Activated T-cell treated with anti-CD3 and anti-CD28 coated beads for 24 hours (primary cell): ENCODE measurements at regions not wholly inside any gene's neighbourhood (a gene's known extent, or its start where the extent isn't known, plus 50 kb on each side); places are given as distances from the start of the nearest gene placed in this dataset.

Experiments used
- DNase-seq: peaks from one replicate; pipeline ENCODE4 v3.0.0-alpha.2; 2020; ENCODE audit warnings: low read depth

- DNase-seq = no peak
These were observed 151.5 kb downstream of the KLF5 start for GRCh38 chr13:73210218-73210883.

- DNase-seq = no peak
These were observed 146.1 kb downstream of the KLF5 start for GRCh38 chr13:73204952-73205351.

DNA sequence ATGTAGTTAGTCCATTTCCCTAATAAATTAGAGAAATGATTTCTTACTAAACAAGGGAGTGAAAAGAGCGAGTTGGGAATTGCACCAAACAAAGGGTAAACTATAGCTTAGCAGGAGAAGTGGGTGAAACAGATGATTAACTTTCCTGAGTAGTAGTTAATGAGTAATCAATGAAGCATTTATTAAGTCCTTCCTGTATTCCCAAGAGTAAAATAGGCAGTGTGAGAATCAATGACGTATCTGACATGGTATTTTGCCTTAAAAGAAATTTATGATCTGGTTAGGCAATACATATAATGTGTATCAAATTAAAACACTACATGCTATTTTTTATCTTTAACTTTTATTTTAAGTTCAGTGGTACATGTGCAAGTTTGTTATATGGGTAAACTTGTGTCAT, 142.8 kb downstream of the KLF5 start:
- no peak for DNase-seq

DNA sequence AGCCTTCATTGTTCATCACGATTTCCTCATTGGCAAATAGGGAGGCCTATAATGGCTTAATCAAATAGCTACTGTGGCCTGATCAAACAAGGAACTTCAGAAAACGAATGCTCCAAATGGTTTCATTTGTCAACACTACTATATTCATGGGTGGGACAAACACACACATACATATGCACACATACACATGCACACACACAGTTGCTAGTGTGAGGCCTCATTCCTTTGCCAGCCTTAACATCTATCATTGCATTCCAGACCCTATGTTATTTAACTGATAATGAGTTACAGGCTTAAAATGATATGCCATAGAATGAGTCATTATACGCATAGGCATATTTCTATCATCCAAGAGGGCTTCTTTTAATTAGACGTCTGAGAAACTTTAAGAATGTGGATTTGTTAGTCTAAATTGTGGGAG, 140.2 kb downstream of the KLF5 start:
- no peak for DNase-seq

GRCh38 chr13:73195091-73195490, 136.3 kb downstream of the KLF5 start:
- no peak for DNase-seq

DNA sequence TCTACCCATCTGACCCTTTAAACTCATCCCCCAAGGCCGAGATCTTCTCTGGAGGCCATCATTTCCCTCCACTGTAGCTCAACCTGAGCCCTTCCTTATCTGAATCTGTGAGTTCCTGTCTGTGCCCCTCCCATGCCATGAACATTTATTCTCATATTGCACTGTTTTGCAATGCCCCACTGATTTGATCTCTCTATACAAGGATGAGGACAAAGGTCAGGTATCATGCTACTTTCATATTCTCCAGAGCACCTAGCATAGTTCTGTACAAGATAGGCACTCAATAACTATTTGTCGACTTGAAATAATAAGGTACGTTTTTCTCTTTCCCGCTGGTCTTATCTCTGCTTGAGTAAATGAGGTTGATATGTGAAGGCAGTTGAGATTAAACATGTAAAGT, 135.5 kb downstream of the KLF5 start:
- DNase-seq = no peak

DNA sequence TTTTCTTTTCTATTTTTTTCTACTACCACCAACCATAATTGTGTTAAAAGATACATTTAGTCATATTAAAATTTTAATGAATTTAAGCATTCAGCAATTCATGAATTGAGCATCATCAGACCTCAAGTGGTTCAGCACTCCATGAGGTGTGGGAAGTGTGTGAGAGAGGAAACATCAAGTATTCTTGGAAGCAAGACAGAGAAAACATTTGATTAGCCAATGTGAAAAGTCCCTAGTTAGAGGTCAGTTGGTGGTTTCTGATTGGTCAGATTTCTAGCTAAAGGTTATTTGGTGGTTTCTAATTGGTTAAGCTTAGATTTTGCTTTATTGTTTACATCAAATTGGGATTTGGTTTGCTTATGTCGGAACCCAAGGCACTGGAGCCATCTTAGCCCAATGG, 134.7 kb downstream of the KLF5 start:
- no peak for DNase-seq

- no peak for DNase-seq
These were observed 131.7 kb downstream of the KLF5 start for GRCh38 chr13:73190477-73190876.

DNA sequence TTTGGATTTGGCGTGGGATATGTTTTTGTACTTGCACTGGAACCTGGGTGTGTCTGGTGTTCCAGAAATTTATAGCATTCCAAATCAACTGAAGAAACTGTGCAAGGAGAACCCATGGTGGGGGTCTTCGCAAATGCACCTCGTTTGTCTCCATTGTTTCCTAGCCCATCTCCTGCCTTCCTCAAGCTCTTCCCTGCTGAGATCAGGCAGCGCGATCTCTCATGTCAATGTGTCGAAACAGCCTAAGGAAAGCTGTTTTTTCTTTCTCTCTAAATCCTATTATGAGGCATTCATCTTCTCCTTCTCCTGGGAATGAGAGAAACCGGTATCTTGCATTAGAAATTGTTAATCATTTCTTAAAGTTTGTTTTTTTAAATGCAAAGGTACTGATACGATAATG, 131.0 kb downstream of the KLF5 start:
- no peak for DNase-seq

- no peak for DNase-seq
These were observed 130.6 kb downstream of the KLF5 start for GRCh38 chr13:73189362-73189761.

GRCh38 chr13:73187106-73187505, 128.3 kb downstream of the KLF5 start:
- DNase-seq = no peak

DNA sequence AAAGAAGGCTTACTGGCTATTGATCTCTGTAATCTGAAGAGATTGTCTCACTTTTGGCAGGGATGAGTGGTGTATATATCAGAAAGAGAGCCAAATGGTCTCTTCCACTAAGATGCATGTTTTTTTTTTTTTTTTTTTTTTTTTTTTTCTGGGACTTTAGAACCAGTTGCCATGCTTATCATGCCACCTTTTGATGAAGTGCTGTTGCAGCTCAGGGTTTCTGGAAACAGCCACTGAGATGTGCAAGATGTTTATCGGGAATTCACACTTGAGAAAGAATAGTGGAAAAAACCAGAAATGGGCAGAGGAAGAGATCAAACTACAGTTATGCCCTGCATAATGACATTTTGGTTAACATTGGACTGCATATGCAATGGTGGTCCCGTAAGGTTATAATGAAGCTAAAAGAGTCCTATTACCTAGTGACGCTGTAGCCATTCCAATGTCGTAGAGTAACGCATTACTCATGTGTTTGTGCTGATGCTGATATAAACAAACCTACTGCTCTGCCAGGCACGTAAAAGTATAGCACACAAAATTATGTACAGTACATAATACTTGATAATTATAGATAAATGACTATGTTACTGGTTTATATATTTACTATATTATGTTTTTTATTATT, 121.0 kb downstream of the KLF5 start:
- no peak for DNase-seq

DNA sequence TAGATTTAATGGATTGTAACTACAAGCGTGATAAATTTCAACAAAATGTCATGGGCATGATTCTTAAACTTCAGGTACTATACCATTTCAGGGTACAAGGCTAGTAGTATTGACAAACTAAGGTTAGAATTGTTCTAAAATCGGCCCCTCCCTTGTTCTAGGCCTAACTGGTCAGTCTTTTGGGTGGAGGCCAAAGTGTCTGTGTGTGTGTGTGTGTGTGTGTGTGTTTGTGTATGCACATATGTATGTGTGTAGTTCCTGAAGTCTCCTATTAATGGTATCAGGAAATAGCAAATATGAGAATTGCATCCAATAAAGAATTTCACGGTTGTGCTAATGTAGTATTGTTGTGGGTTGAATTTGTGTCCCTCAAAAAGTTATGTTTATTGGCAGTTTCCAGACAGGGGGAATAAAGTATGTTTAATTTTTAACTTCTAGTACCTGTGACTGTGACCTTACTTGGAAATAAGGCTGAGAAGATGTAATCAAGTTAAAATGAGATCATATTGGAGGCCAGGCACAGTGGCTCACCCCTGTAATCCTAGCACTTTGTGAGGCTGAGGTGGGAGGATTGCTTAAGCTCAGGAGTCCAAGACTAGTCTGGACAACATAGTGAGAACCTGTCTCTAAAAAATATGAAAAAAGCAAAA, 119.2 kb downstream of the KLF5 start:
- DNase-seq = no peak

GRCh38 chr13:73177017-73177416, 118.2 kb downstream of the KLF5 start:
- no peak for DNase-seq

DNA sequence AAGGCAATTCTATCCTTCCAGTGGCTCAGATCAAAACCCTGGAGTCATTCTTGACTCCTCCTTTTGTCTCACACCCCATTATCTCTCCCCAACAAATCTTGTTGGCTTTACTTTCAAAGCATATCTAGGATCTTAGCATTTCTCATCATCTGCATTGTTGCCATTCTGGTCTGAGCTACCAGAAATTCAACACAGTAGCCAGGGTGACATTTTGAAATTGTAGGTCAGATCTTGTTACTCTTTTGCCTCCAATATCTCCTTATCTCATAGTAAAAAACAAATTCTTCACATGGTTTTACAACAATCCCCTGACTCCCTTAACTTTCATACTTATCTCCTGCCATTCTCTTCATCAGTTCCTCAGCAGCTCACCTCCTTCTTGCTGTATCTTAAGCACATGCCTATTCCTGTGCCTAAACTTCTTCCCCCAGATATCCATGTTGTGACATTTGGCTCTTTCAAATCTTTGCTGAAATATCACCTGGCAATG, 115.8 kb downstream of the KLF5 start:
- DNase-seq = no peak

GRCh38 chr13:73173279-73173811, 114.5 kb downstream of the KLF5 start:
- DNase-seq = no peak

DNA sequence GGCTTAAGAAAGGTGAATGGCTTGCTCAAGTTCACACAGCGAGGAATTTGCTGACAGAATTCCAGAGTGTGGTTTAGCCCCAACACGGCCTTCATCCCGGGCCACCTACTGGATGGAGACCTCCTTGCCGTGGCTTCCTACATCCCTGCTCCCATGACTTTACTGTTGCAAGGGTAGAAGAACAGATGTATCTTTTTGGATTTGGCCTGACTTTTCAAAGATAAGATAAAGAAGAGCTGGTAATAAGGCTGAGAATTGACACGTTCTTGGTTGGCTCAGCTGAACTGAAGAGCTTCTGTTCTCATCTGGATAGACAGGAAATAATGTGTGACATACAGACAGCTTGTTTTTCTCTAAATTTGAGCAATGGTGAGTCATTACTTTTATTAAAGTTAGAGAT, 113.1 kb downstream of the KLF5 start:
- no peak for DNase-seq

DNA sequence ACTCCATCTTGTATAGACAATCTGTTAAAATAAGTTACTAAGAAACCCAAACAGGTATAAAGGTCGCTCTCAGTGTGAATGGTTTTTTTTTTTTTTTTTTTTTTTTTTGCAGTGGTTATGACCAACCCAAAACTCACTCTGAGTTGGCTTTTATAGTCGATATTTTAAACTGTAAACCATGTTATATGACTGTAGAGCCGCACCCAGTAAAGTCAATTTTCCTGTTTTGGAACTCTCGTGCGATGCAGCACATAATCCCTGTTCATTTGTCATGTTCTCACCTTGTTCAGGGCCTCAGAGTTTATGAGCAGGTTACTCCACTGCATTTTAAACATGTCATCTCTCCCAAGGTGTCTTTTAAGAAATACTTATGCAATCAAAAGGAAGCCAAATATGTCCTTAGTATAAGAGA, 112.5 kb downstream of the KLF5 start:
- DNase-seq = no peak

DNA sequence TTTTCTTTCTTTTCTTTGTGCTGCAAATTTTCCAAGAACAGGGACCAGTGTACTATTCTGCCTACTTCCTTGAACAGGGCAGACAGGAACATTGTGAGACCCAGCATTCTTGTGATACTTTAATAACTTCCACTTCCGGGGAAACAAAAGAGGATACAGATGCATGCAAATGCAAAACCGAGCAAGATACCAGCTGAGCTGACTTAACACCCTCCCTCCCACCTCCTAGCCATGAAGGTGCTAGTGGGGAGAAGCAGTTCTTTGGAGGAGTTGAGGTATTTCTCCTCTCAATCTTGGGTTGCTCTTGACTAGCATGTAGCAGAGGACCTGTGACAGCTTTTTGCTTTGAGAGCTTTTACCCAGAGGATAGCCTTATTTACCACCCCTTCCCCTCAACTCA, 111.2 kb downstream of the KLF5 start:
- DNase-seq = no peak

GRCh38 chr13:73168953-73169401, 110.2 kb downstream of the KLF5 start:
- no peak for DNase-seq

GRCh38 chr13:73168226-73168952, 109.6 kb downstream of the KLF5 start:
- DNase-seq = no peak

GRCh38 chr13:73167028-73167820, 108.4 kb downstream of the KLF5 start:
- DNase-seq = no peak
